ENCODE measurements at regions not wholly inside any gene's neighbourhood (a gene's known extent, or its start where the extent isn't known, plus 50 kb on each side); places are given as distances from the start of the nearest gene placed in this dataset.

- dilution Hi-C loops (cut with MboI; ENCODE audit: extremely low pct_ligation_motif_present, low sequenced_read_pairs) = no loop called here
- Histone ChIP-seq H3K36me3 (ENCODE audit: control insufficient read depth in 2 of 2, extremely low read depth in 1 of 2, insufficient read depth in 2 of 2, low read length in 2 of 2) (no peaks in the 10 kb centered on the region), H2AFZ (ENCODE audit: control insufficient read depth, low read length) (no peak overlapping the region), H3K9me3 (ENCODE audit: control insufficient read depth, low read depth, low read length) (no peaks in the 10 kb centered on the region), H3K4me2 (ENCODE audit: control insufficient read depth, extremely low read depth, insufficient read depth, low read depth, low read length) (no peak overlapping the region), H3K4me1 (ENCODE audit: control insufficient read depth, extremely low read depth, insufficient read depth, low read length) (peaks cover 9% of the 10 kb centered on the region), H3K4me3 (ENCODE audit: control insufficient read depth in 2 of 3, extremely low read depth in 1 of 3, insufficient read depth in 2 of 3, low read depth in 1 of 3, low read length in 3 of 3) (no peak overlapping the region), H3K79me2 (ENCODE audit: control insufficient read depth, insufficient read depth, low read length) (no peaks in the 10 kb centered on the region), H3K27me3 (ENCODE audit: control insufficient read depth, extremely low read depth, insufficient read depth, low read length) (no peaks in the 10 kb centered on the region), H3K9ac (ENCODE audit: control insufficient read depth, extremely low read depth, insufficient read depth, low read length) (no peak overlapping the region), H3K27ac (ENCODE audit: control insufficient read depth, insufficient read depth, low read length) (no peak overlapping the region), H4K20me1 (ENCODE audit: control insufficient read depth, extremely low read depth, insufficient read depth, low read length) (no peaks in the 10 kb centered on the region), H3K9me1 (ENCODE audit: control insufficient read depth, extremely low read depth, insufficient read depth, low read length) (no peaks in the 10 kb centered on the region)
- TF ChIP-seq EZH2 (IDR thresholded peaks at IDR 0.05; ENCODE audit: low read length) (no peak), CTCF (optimal IDR thresholded peaks at IDR 0.05 in 1 of 3, IDR thresholded peaks at IDR 0.05 in 1 of 3, conservative IDR thresholded peaks at IDR 0.05 in 1 of 3; ENCODE audit: extremely low read depth in 1 of 3, insufficient read depth in 2 of 3, low read length in 3 of 3) (no peak)
- DNase-seq (ENCODE audit: low read depth, low spot score) (no peak), FAIRE-seq (no peak)
Measured at GRCh38 chr22:26893173-26894110, 236.1 kb downstream of the MIAT start.

GRCh38 chr22:26894362-26894761, 237.0 kb downstream of the MIAT start:
- H4K20me1 ChIP-seq (ENCODE audit: control insufficient read depth, extremely low read depth, insufficient read depth, low read length) = no peaks in the 10 kb centered on the region
- H3K9ac ChIP-seq (ENCODE audit: control insufficient read depth, extremely low read depth, insufficient read depth, low read length) = no peak overlapping the region
- TF ChIP-seq EZH2 (IDR thresholded peaks at IDR 0.05; ENCODE audit: low read length) = no peak
- TF ChIP-seq CTCF (optimal IDR thresholded peaks at IDR 0.05 in 1 of 3, IDR thresholded peaks at IDR 0.05 in 1 of 3, conservative IDR thresholded peaks at IDR 0.05 in 1 of 3; ENCODE audit: extremely low read depth in 1 of 3, insufficient read depth in 2 of 3, low read length in 3 of 3) = no peak
- no peaks in the 10 kb centered on the region for H3K79me2 ChIP-seq (ENCODE audit: control insufficient read depth, insufficient read depth, low read length)
- H3K27me3 ChIP-seq (ENCODE audit: control insufficient read depth, extremely low read depth, insufficient read depth, low read length) = peaks cover 1% of the 10 kb centered on the region
- peak overlapping the region; percentile 52 for H3K4me2 ChIP-seq (ENCODE audit: control insufficient read depth, extremely low read depth, insufficient read depth, low read depth, low read length)
- H3K4me3 ChIP-seq (ENCODE audit: control insufficient read depth in 2 of 3, extremely low read depth in 1 of 3, insufficient read depth in 2 of 3, low read depth in 1 of 3, low read length in 3 of 3) = no peak overlapping the region
- H3K36me3 ChIP-seq (ENCODE audit: control insufficient read depth in 2 of 2, extremely low read depth in 1 of 2, insufficient read depth in 2 of 2, low read length in 2 of 2) = no peaks in the 10 kb centered on the region
- no peak overlapping the region for H2AFZ ChIP-seq (ENCODE audit: control insufficient read depth, low read length)
- peaks cover 9% of the 10 kb centered on the region for H3K4me1 ChIP-seq (ENCODE audit: control insufficient read depth, extremely low read depth, insufficient read depth, low read length)
- FAIRE-seq (no peak), DNase-seq (ENCODE audit: low read depth, low spot score) (no peak)
- dilution Hi-C loops (cut with MboI; ENCODE audit: extremely low pct_ligation_motif_present, low sequenced_read_pairs) = no loop called here
- no peaks in the 10 kb centered on the region for H3K9me1 ChIP-seq (ENCODE audit: control insufficient read depth, extremely low read depth, insufficient read depth, low read length)
- no peak overlapping the region for H3K27ac ChIP-seq (ENCODE audit: control insufficient read depth, insufficient read depth, low read length)
- H3K9me3 ChIP-seq (ENCODE audit: control insufficient read depth, low read depth, low read length) = no peaks in the 10 kb centered on the region

Data from keratinocyte (primary cell).